Neural cell (in vitro differentiated cells): ENCODE measurements at regions not wholly inside any gene's neighbourhood (a gene's known extent, or its start where the extent isn't known, plus 50 kb on each side); places are given as distances from the start of the nearest gene placed in this dataset.
"Not testable (repeated sequence)": the region's sequence is repeated elsewhere in the genome, so short reads cannot be mapped to it uniquely, and the experiment has no call there.

Source experiments
- H2AFZ ChIP-seq: fragments of 200-600, 300-800 bp; sonication (generic), shearing (Covaris generic); 2 replicates; pipeline ENCODE4 v1.6.0; 2014; ENCODE audit warnings: low read depth, mild to moderate bottlenecking, antibody characterized with exemption, low read length, moderate library complexity
- H3F3A ChIP-seq: fragments of 200-600 bp; shearing (Covaris generic); 2 replicates; pipeline ENCODE4 v1.6.1; 2016; ENCODE audit warnings: mild to moderate bottlenecking, moderate library complexity, mixed read lengths, antibody characterized with exemption, low read length; ENCODE audit not compliant: insufficient read depth, poor library complexity, severe bottlenecking
- H3K27ac ChIP-seq: fragments of 200-600, 300-800 bp; sonication (generic), shearing (Covaris generic); 2 replicates; pipeline ENCODE4 v1.5.1; 2014; ENCODE audit warnings: mild to moderate bottlenecking, low read length, moderate library complexity
- H3K27me3 ChIP-seq: fragments of 300-800, 200-600 bp; sonication (generic), shearing (Covaris generic); 2 replicates; pipeline ENCODE4 v1.6.0; 2014; ENCODE audit warnings: mild to moderate bottlenecking, low read depth, low read length, moderate library complexity; ENCODE audit not compliant: insufficient read depth
- H3K36me3 ChIP-seq: fragments of 300-800, 200-600 bp; sonication (generic), shearing (Covaris generic); 2 replicates; pipeline ENCODE4 v1.5.1; 2014; ENCODE audit warnings: mild to moderate bottlenecking, antibody characterized with exemption, low read length, moderate library complexity; ENCODE audit not compliant: insufficient read depth
- H3K4me2 ChIP-seq: fragments of 300-800, 200-600 bp; sonication (generic), shearing (Covaris generic); 2 replicates; pipeline ENCODE4 v1.6.0; 2014; ENCODE audit warnings: mild to moderate bottlenecking, low read length
- H3K4me3 ChIP-seq: fragments of 300-800, 200-600 bp; sonication (generic), shearing (Covaris generic); 2 replicates; pipeline ENCODE4 v1.5.1; 2014; ENCODE audit warnings: mild to moderate bottlenecking, low read length, moderate library complexity
- H3K79me2 ChIP-seq: fragments of 200-600 bp; shearing (Covaris generic); replicated peaks from 2 replicates; pipeline ENCODE4 v1.6.0; 2014; ENCODE audit warnings: mild to moderate bottlenecking, low read length, moderate library complexity; ENCODE audit not compliant: insufficient read depth
- H3K9ac ChIP-seq: fragments of 300-800, 200-600 bp; sonication (generic), shearing (Covaris generic); 2 replicates; pipeline ENCODE4 v1.6.1; 2016; ENCODE audit warnings: mild to moderate bottlenecking, low read length, mixed read lengths
- H3K9me2 ChIP-seq: fragments of 200-600 bp; shearing (Covaris generic); 2 replicates; pipeline ENCODE4 v1.6.1; 2016; ENCODE audit warnings: mild to moderate bottlenecking, low read length, mixed read lengths; ENCODE audit not compliant: insufficient read depth
- H3K9me3 ChIP-seq: fragments of 200-600, 300-800 bp; sonication (generic), shearing (Covaris generic); 2 replicates; pipeline ENCODE4 v1.6.1; 2016; ENCODE audit warnings: mild to moderate bottlenecking, mixed run types, low read length, moderate library complexity, mixed read lengths
- H4K20me1 ChIP-seq: fragments of 200-600 bp; shearing (Covaris generic); 2 replicates; pipeline ENCODE4 v1.6.1; 2016; ENCODE audit warnings: mild to moderate bottlenecking, mixed run types; ENCODE audit not compliant: insufficient read depth
- CTCF ChIP-seq: fragments of 450-650 bp; IDR thresholded peaks from 2 replicates; pipeline ENCODE4 v1.5.1; 2014; ENCODE audit warnings: antibody characterized with exemption, mild to moderate bottlenecking, moderate library complexity; ENCODE audit not compliant: poor library complexity, severe bottlenecking
- EP300 ChIP-seq: fragments of 450-650 bp; conservative IDR thresholded peaks from 2 replicates; pipeline ENCODE4 v1.6.1; 2014; ENCODE audit warnings: antibody characterized with exemption, mild to moderate bottlenecking, moderate library complexity; ENCODE audit not compliant: poor library complexity, severe bottlenecking
- EZH2 ChIP-seq: fragments of 200-600, 300-800 bp; shearing (Covaris generic), sonication (generic); IDR thresholded peaks from 2 replicates; pipeline ENCODE4 v1.6.1; 2014; ENCODE audit warnings: antibody characterized with exemption, low read length, borderline replicate concordance, mild to moderate bottlenecking; ENCODE audit not compliant: insufficient read depth, poor library complexity, severe bottlenecking
- MXI1 ChIP-seq: fragments of 450-650 bp; conservative IDR thresholded peaks from 2 replicates; pipeline ENCODE4 v1.6.1; 2014; ENCODE audit warnings: antibody characterized with exemption, mild to moderate bottlenecking; ENCODE audit not compliant: poor library complexity, severe bottlenecking
- POLR2AphosphoS5 ChIP-seq: IDR thresholded peaks from 2 replicates; pipeline ENCODE4 v1.6.1; 2012
- RAD21 ChIP-seq: fragments of 450-650 bp; conservative IDR thresholded peaks from 2 replicates; pipeline ENCODE4 v1.6.1; 2014; ENCODE audit warnings: antibody characterized with exemption, mild to moderate bottlenecking, moderate library complexity
- REST ChIP-seq: IDR thresholded peaks from 2 replicates; pipeline ENCODE4 v1.6.1; 2012; ENCODE audit warnings: borderline replicate concordance
- SMC3 ChIP-seq: fragments of 450-650 bp; conservative IDR thresholded peaks from 2 replicates; pipeline ENCODE4 v1.6.1; 2014; ENCODE audit warnings: antibody characterized with exemption, mild to moderate bottlenecking, moderate library complexity; ENCODE audit not compliant: poor library complexity
- TAF1 ChIP-seq: IDR thresholded peaks from 2 replicates; pipeline ENCODE4 v1.6.1; 2012; ENCODE audit warnings: low read depth

GRCh38 chr1:119251751-119252150, 111.3 kb upstream of the WARS2 start:
- Histone ChIP-seq H3K9me2 (no peaks in the 10 kb centered on the region), H3K4me3 (no peak overlapping the region), H3K27me3 (no peaks in the 10 kb centered on the region), H3F3A (no peaks in the 10 kb centered on the region), H4K20me1 (no peaks in the 10 kb centered on the region), H3K36me3 (no peaks in the 10 kb centered on the region), H3K4me2 (no peak overlapping the region), H3K27ac (no peak overlapping the region), H3K79me2 (no peaks in the 10 kb centered on the region), H3K9ac (no peak overlapping the region), H2AFZ (no peak overlapping the region), H3K9me3 (no peaks in the 10 kb centered on the region)
- TF ChIP-seq SMC3: no peak

- H2AFZ ChIP-seq: no peak overlapping the region
- H3K9me3 ChIP-seq: no peaks in the 10 kb centered on the region
- no peak overlapping the region for H3K4me3 ChIP-seq
- H3F3A ChIP-seq: no peaks in the 10 kb centered on the region
- H3K27me3 ChIP-seq: no peaks in the 10 kb centered on the region
- H3K9ac ChIP-seq: no peak overlapping the region
- TF ChIP-seq MXI1: no peak
- no peak overlapping the region for H3K27ac ChIP-seq
- no peaks in the 10 kb centered on the region for H3K36me3 ChIP-seq
- H3K4me2 ChIP-seq: no peak overlapping the region
- H3K9me2 ChIP-seq: no peaks in the 10 kb centered on the region
- no peaks in the 10 kb centered on the region for H4K20me1 ChIP-seq
- H3K79me2 ChIP-seq: no peaks in the 10 kb centered on the region
Measured at GRCh38 chr1:119253366-119253765, 112.9 kb upstream of the WARS2 start.

GRCh38 chr1:119254067-119254720, 113.7 kb upstream of the WARS2 start:
- Histone ChIP-seq H3K9me3 (no peaks in the 10 kb centered on the region), H3K36me3 (no peaks in the 10 kb centered on the region), H3K79me2 (no peaks in the 10 kb centered on the region), H3K4me3 (no peak overlapping the region), H2AFZ (no peak overlapping the region), H3K27ac (no peak overlapping the region), H3K27me3 (no peaks in the 10 kb centered on the region), H3K4me2 (no peak overlapping the region), H3F3A (no peaks in the 10 kb centered on the region), H3K9ac (no peak overlapping the region), H3K9me2 (no peaks in the 10 kb centered on the region), H4K20me1 (no peaks in the 10 kb centered on the region)
- TF ChIP-seq EP300 (no peak), REST (no peak), SMC3 (no peak), RAD21 (no peak), EZH2 (no peak), MXI1 (no peak), CTCF (no peak), TAF1 (no peak), POLR2AphosphoS5 (no peak)

GRCh38 chr1:119256089-119256488, 112.5 kb upstream of the HAO2 start:
- H3K27ac ChIP-seq, H3K79me2 ChIP-seq, H3K27me3 ChIP-seq, H3K9ac ChIP-seq, H3K9me2 ChIP-seq, H3K9me3 ChIP-seq, H3F3A ChIP-seq, H4K20me1 ChIP-seq, H3K4me3 ChIP-seq, H3K4me2 ChIP-seq, H2AFZ ChIP-seq, H3K36me3 ChIP-seq: not testable (repeated sequence)
